ENCODE measurements at regions not wholly inside any gene's neighbourhood (a gene's known extent, or its start where the extent isn't known, plus 50 kb on each side); places are given as distances from the start of the nearest gene placed in this dataset.
"Not testable (repeated sequence)": the region's sequence is repeated elsewhere in the genome, so short reads cannot be mapped to it uniquely, and the experiment has no call there.

- no peak overlapping the region for H3K4me3 ChIP-seq (ENCODE audit: low read length)
Measured at GRCh38 chr5:167851416-167851815, 440.0 kb upstream of the WWC1 start.

GRCh38 chr5:167852515-167852914 lies 438.9 kb upstream of the WWC1 start:
- H3K27ac ChIP-seq (ENCODE audit: low read depth, low read length): no peak overlapping the region
- no peak overlapping the region for H3K4me3 ChIP-seq (ENCODE audit: low read length)
- no peak overlapping the region for H3K9ac ChIP-seq (ENCODE audit: low read length)
- no peaks in the 10 kb centered on the region for H3K36me3 ChIP-seq (ENCODE audit: control insufficient read depth, insufficient read depth, low read length)
- no peaks in the 10 kb centered on the region for H3K27me3 ChIP-seq (ENCODE audit: control insufficient read depth, insufficient read depth, low read length)
- H3K4me1 ChIP-seq (ENCODE audit: control insufficient read depth, insufficient read depth, low read length): no peaks in the 10 kb centered on the region

More at GRCh38 chr5:167851416-167851815, 440.0 kb upstream of the WWC1 start:
- no peaks in the 10 kb centered on the region for H3K4me1 ChIP-seq (ENCODE audit: control insufficient read depth, insufficient read depth, low read length)
- no peaks in the 10 kb centered on the region for H3K27me3 ChIP-seq (ENCODE audit: control insufficient read depth, insufficient read depth, low read length)
- no peaks in the 10 kb centered on the region for H3K36me3 ChIP-seq (ENCODE audit: control insufficient read depth, insufficient read depth, low read length)
- H3K9ac ChIP-seq (ENCODE audit: low read length): no peak overlapping the region
- H3K27ac ChIP-seq (ENCODE audit: low read depth, low read length): no peak overlapping the region

- H3K4me1 ChIP-seq (ENCODE audit: control insufficient read depth, insufficient read depth, low read length): no peaks in the 10 kb centered on the region
- H3K27me3 ChIP-seq (ENCODE audit: control insufficient read depth, insufficient read depth, low read length): no peaks in the 10 kb centered on the region
- H3K36me3 ChIP-seq (ENCODE audit: control insufficient read depth, insufficient read depth, low read length): no peaks in the 10 kb centered on the region
- no peak overlapping the region for H3K4me3 ChIP-seq (ENCODE audit: low read length)
- no peak overlapping the region for H3K27ac ChIP-seq (ENCODE audit: low read depth, low read length)
- no peak overlapping the region for H3K9ac ChIP-seq (ENCODE audit: low read length)
Measured at GRCh38 chr5:167853421-167853820, 438.0 kb upstream of the WWC1 start.

- Histone ChIP-seq H3K27me3 (ENCODE audit: control insufficient read depth, insufficient read depth, low read length) (no peaks in the 10 kb centered on the region), H3K4me3 (ENCODE audit: low read length) (no peak overlapping the region), H3K27ac (ENCODE audit: low read depth, low read length) (no peak overlapping the region), H3K36me3 (ENCODE audit: control insufficient read depth, insufficient read depth, low read length) (no peaks in the 10 kb centered on the region), H3K9ac (ENCODE audit: low read length) (no peak overlapping the region), H3K4me1 (ENCODE audit: control insufficient read depth, insufficient read depth, low read length) (no peaks in the 10 kb centered on the region)
Measured at GRCh38 chr5:167855818-167856217, 435.6 kb upstream of the WWC1 start.

- Histone ChIP-seq H3K9ac (ENCODE audit: low read length) (no peak overlapping the region), H3K4me1 (ENCODE audit: control insufficient read depth, insufficient read depth, low read length) (peaks cover 3% of the 10 kb centered on the region), H3K4me3 (ENCODE audit: low read length) (no peak overlapping the region)
Measured at GRCh38 chr5:167857321-167857720, 434.1 kb upstream of the WWC1 start.

GRCh38 chr5:167858186-167858855 lies 433.1 kb upstream of the WWC1 start:
- H3K9ac ChIP-seq (ENCODE audit: low read length); H3K4me1 ChIP-seq (ENCODE audit: control insufficient read depth, insufficient read depth, low read length); H3K36me3 ChIP-seq (ENCODE audit: control insufficient read depth, insufficient read depth, low read length); H3K4me3 ChIP-seq (ENCODE audit: low read length); H3K27ac ChIP-seq (ENCODE audit: low read depth, low read length); H3K27me3 ChIP-seq (ENCODE audit: control insufficient read depth, insufficient read depth, low read length): not testable (repeated sequence)

More at GRCh38 chr5:167857321-167857720, 434.1 kb upstream of the WWC1 start:
- H3K36me3 ChIP-seq (ENCODE audit: control insufficient read depth, insufficient read depth, low read length): no peaks in the 10 kb centered on the region
- H3K27me3 ChIP-seq (ENCODE audit: control insufficient read depth, insufficient read depth, low read length): no peaks in the 10 kb centered on the region
- H3K27ac ChIP-seq (ENCODE audit: low read depth, low read length): no peak overlapping the region

- no peaks in the 10 kb centered on the region for H3K27me3 ChIP-seq (ENCODE audit: control insufficient read depth, insufficient read depth, low read length)
- H3K9ac ChIP-seq (ENCODE audit: low read length): no peak overlapping the region
- H3K4me1 ChIP-seq (ENCODE audit: control insufficient read depth, insufficient read depth, low read length): peaks cover 3% of the 10 kb centered on the region
- H3K36me3 ChIP-seq (ENCODE audit: control insufficient read depth, insufficient read depth, low read length): no peaks in the 10 kb centered on the region
- no peak overlapping the region for H3K4me3 ChIP-seq (ENCODE audit: low read length)
- H3K27ac ChIP-seq (ENCODE audit: low read depth, low read length): no peak overlapping the region
Measured at GRCh38 chr5:167861129-167861927, 430.1 kb upstream of the WWC1 start.

GRCh38 chr5:167861928-167862426 lies 429.5 kb upstream of the WWC1 start:
- Histone ChIP-seq H3K27ac (ENCODE audit: low read depth, low read length) (no peak overlapping the region), H3K4me1 (ENCODE audit: control insufficient read depth, insufficient read depth, low read length) (peaks cover 3% of the 10 kb centered on the region)

GRCh38 chr5:167863883-167864282 lies 427.6 kb upstream of the WWC1 start:
- Histone ChIP-seq H3K9ac (ENCODE audit: low read length) (no peak overlapping the region), H3K36me3 (ENCODE audit: control insufficient read depth, insufficient read depth, low read length) (no peaks in the 10 kb centered on the region), H3K27me3 (ENCODE audit: control insufficient read depth, insufficient read depth, low read length) (no peaks in the 10 kb centered on the region), H3K27ac (ENCODE audit: low read depth, low read length) (no peak overlapping the region), H3K4me3 (ENCODE audit: low read length) (no peak overlapping the region), H3K4me1 (ENCODE audit: control insufficient read depth, insufficient read depth, low read length) (peaks cover 3% of the 10 kb centered on the region)

More at GRCh38 chr5:167861928-167862426, 429.5 kb upstream of the WWC1 start:
- Histone ChIP-seq H3K36me3 (ENCODE audit: control insufficient read depth, insufficient read depth, low read length) (no peaks in the 10 kb centered on the region), H3K9ac (ENCODE audit: low read length) (no peak overlapping the region), H3K4me3 (ENCODE audit: low read length) (no peak overlapping the region), H3K27me3 (ENCODE audit: control insufficient read depth, insufficient read depth, low read length) (no peaks in the 10 kb centered on the region)

GRCh38 chr5:167864801-167865200 lies 426.6 kb upstream of the WWC1 start:
- no peak overlapping the region for H3K9ac ChIP-seq (ENCODE audit: low read length)
- no peak overlapping the region for H3K4me3 ChIP-seq (ENCODE audit: low read length)
- no peak overlapping the region for H3K27ac ChIP-seq (ENCODE audit: low read depth, low read length)
- H3K4me1 ChIP-seq (ENCODE audit: control insufficient read depth, insufficient read depth, low read length): peaks cover 3% of the 10 kb centered on the region
- no peaks in the 10 kb centered on the region for H3K27me3 ChIP-seq (ENCODE audit: control insufficient read depth, insufficient read depth, low read length)
- H3K36me3 ChIP-seq (ENCODE audit: control insufficient read depth, insufficient read depth, low read length): no peaks in the 10 kb centered on the region

GRCh38 chr5:167866797-167867196 lies 424.6 kb upstream of the WWC1 start:
- Histone ChIP-seq H3K4me3 (ENCODE audit: low read length) (no peak overlapping the region), H3K9ac (ENCODE audit: low read length) (no peak overlapping the region), H3K36me3 (ENCODE audit: control insufficient read depth, insufficient read depth, low read length) (no peaks in the 10 kb centered on the region), H3K27ac (ENCODE audit: low read depth, low read length) (no peak overlapping the region), H3K27me3 (ENCODE audit: control insufficient read depth, insufficient read depth, low read length) (no peaks in the 10 kb centered on the region), H3K4me1 (ENCODE audit: control insufficient read depth, insufficient read depth, low read length) (no peaks in the 10 kb centered on the region)

GRCh38 chr5:167867281-167867680 lies 424.2 kb upstream of the WWC1 start:
- no peak overlapping the region for H3K9ac ChIP-seq (ENCODE audit: low read length)
- H3K27ac ChIP-seq (ENCODE audit: low read depth, low read length): no peak overlapping the region
- no peaks in the 10 kb centered on the region for H3K36me3 ChIP-seq (ENCODE audit: control insufficient read depth, insufficient read depth, low read length)
- no peaks in the 10 kb centered on the region for H3K4me1 ChIP-seq (ENCODE audit: control insufficient read depth, insufficient read depth, low read length)
- no peaks in the 10 kb centered on the region for H3K27me3 ChIP-seq (ENCODE audit: control insufficient read depth, insufficient read depth, low read length)
- H3K4me3 ChIP-seq (ENCODE audit: low read length): no peak overlapping the region

All from rectal smooth muscle tissue (tissue), 1 donor.